SIG-M5 (cell line): ENCODE measurements at regions not wholly inside any gene's neighbourhood (a gene's known extent, or its start where the extent isn't known, plus 50 kb on each side); places are given as distances from the start of the nearest gene placed in this dataset.

Experiments
- DNase-seq: peaks from one replicate; lab custom pipeline; 2025; lab: John Stamatoyannopoulos, UW

DNA sequence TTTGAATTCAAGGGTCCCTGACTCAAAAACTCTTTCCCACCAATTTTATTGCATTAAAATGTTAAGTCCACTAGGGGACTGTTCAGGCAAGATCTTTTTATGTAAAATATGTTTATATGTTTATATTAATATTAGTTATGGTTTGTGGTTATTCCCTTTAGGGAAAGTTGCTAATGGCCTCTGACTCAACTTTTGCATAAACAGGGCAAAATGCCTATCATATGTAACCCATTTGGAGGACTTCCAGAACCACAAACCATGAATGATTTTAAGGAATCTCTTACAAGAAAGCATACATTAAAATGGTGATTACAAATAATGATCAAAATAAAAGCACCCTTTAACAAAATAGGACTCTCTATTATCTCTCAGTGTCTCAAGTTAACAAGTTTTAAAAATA, 1484.5 kb upstream of the ZEB2 start:
- no peak for DNase-seq

DNA sequence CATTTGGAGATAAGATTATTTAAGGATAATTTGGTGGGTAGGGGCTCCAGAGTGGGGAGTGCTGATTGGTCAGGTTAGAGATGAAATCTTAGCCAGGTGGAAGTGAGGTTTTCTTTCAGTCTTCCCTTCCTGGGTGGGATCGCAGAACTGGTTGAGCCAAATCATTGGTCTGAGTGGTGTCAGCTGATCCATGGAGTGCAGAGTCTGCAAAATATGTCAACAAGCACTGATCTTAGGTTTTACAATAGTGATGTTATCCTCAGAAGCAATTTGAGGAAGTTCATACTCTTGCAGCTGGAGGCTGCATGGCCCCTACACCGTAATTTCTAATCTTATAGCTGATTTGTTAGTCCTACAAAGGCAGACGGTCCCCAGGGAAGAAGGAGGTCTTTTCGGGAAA, 1483.4 kb upstream of the ZEB2 start:
- no peak for DNase-seq

- DNase-seq = no peak
Measured at GRCh38 chr2:145994910-145995309, 1475.0 kb upstream of the ZEB2 start.

GRCh38 chr2:145992572-145992971, 1472.7 kb upstream of the ZEB2 start:
- DNase-seq = no peak

DNA sequence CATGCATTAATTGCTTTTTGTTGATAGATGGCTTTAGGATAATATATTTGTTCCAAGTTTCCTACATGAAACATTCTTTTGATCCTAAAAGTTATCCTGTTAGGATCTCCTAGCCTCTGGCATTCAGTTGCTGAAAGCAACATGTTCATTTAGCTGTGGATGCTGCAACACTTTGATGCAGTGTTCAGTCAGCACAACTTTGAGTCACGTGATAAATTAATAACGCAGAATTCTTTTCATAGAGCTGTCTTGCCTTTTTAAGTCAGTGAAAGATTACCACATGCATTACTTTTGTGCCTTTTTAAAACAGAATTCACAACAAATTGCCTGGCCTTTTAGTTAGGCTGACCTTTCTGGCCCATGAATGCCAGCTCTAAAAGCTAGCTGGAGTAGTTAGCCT, 1467.9 kb upstream of the ZEB2 start:
- no peak for DNase-seq

DNA sequence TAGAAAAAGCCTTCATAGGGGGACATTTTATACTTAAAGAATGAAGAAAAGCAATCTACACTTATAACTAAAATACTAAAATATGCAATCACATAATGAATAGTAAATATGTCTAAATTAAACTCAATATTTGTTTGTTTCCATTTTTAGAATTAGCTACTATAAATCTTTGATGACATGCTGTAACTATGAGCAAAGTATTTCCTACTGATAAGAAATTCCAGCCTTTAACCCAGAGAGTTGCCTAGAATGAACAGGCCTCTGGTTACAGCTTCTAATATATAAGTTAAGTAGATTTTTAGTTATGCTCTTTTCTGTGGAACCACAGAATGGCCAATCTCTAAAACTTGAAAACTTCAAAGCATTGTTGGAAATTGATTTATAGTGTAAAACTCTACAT, 1465.6 kb upstream of the ZEB2 start:
- no peak for DNase-seq

DNA sequence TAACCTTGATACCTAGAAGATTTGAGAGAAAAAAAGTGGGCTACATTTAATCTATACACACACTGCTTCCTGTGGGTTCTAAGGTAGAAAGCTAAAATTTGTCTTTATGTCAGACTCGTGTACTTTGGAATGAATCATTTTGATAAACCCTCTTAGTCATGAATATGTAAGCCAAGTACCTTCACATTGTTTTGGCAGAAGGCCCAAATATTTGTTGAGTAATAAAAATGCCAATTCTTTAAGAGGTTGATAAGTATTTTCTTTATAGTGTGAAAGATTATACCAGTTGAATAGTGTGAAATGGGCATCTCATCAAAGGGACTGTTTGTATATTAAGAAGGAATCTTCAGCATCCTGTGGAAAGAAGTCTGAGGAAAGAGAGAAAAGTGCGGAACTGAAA, 1464.7 kb upstream of the ZEB2 start:
- no peak for DNase-seq

GRCh38 chr2:145980318-145980717, 1460.4 kb upstream of the ZEB2 start:
- no peak for DNase-seq

DNA sequence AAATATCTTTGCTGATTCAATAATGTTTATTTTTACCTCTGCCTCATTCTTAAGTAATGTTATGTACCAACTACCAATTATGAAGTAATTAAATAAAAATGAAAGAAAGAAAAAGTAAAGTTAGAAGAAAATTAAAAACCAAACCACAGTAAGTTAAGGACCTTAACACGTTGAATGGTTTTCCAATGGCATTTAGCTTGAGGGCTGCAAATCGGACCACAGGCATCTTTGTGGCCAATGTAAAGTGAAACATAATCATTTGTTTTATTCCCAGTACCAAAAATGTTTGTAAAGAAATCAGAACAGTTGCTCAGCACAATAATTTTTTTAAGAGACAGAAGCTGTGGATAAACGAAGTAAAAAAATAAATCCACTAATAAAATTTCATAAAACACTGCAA, 1455.5 kb upstream of the ZEB2 start:
- no peak for DNase-seq

- DNase-seq = no peak
Measured at GRCh38 chr2:145961846-145962245, 1441.9 kb upstream of the ZEB2 start.

GRCh38 chr2:145960479-145961163, 1440.7 kb upstream of the ZEB2 start:
- DNase-seq = no peak

DNA sequence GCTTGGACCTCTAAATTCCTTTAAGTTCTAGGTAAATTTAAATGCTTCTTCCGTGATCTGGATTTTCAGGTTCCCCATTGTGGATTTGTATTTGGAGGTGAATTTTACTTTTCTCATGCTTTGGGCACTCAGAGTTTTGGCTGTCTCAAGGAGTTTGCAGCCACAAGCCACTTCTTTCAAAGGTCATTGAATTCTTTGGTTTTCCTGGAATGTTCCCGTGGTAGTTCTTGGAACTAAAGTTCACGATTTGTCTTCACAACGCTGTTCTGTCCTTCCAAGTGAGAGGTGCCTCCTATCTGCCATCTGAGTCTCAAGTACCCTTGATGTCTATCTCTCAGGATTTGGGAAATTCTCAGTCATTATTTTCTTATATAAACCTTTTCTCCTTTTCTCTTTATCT, 1438.7 kb upstream of the ZEB2 start:
- no peak for DNase-seq

GRCh38 chr2:145957929-145958328, 1438.0 kb upstream of the ZEB2 start:
- DNase-seq = no peak

DNA sequence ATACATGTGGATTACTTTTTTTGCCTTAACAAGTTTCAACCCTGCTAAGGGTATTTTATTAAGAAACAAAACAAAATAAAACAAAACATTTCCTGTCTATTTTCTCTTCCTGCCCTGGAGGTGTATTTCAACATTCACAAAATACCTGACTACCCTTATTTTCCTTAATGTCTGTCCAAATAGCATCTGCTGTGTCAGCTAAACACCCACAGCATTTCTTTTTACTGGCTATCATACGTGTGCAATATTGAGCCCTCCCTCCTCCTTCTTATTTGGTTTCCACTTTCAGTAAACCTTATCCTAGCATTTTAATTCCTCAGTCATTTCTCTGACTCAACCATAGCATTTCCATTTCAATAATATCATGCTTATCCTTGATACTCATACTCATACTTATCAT, 1420.0 kb upstream of the ZEB2 start:
- DNase-seq = no peak

- DNase-seq = no peak
Measured at GRCh38 chr2:145935016-145935415, 1415.1 kb upstream of the ZEB2 start.

DNA sequence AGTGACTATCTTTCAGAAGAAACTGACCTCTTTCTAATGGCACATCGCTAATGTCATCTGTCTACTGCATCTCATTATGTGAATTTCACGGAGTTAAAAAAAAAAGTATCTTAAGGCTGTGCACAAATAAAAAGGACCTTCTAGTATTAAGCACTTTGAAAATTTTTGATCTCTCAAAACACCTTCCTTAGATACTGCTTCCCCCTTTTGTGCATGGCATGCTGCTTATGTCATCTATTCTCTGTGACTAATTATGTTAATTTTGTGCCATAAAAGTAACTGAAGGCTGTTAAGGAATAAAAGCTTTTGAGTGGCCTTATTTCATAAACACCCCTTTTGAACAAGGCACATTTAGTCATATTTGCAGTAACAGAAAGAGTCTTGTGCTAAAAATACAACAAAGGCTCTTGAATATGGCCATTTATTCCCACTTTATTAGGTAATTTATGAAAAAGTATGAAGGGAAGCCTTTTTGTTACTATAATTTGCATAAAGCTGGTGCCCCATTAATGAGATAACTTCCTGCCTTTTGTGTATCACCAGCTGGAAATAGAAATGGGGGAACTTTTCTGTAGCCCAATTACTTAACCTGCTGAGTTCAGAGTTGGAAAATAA, 1412.0 kb upstream of the ZEB2 start:
- DNase-seq = no peak

DNA sequence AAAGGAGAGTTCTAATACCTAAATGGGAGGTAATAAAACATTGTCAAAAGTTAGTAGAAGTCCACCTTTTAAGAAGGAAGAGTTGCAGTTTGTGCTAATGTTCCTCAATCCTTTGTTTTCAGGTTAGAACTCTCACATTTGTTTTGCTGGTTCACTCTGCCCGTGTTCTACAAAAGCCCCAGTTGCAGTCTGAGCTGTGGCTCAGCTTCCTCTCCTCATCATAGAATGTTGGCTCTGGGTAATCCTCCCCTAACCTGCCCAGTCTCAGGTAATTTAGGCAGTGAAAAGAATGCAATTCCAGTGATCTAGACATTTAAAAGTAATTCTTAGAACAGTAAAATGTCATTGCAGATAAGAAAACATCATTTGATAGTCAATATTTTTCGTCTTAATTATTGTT, 1410.4 kb upstream of the ZEB2 start:
- DNase-seq = no peak

- no peak for DNase-seq
Measured at GRCh38 chr2:145927131-145927950, 1407.4 kb upstream of the ZEB2 start.

DNA sequence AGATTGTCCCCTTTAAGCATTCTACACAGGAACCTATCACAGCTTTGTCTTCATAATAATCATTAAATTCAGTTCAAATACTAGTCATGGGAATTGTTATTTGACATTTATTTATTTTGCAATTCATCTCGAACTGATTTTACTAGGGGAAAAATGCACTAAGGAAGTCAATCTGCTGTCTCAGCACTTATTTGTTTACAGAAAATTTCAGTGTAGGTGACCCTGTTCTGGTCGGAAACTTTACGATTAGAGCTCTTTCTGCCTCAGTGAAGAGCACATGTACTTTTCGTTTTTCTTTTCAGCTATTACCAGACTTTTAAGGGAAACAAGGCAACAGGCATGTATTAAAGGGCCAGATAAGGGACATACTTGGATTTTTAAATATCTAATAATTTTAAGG, 1405.7 kb upstream of the ZEB2 start:
- no peak for DNase-seq

GRCh38 chr2:145919477-145919876, 1399.6 kb upstream of the ZEB2 start:
- no peak for DNase-seq

DNA sequence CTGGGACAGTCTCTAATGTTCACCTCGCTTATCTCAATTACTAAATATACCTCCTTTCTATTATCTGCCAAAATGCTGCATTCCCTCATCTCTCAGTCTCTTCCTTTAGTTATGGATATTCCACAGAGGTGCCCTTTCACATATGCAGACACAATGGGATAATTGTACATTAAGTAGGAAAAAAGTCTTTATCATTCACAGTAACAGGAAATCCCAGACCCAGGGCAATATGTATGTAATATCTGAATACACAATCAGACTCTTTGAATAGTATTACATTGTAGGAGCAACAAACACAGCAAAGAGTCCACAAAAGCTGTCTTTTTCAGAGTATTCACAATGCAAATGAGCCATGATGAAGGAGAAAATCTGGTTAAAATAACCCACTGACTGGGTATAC, 1399.0 kb upstream of the ZEB2 start:
- DNase-seq = no peak

DNA sequence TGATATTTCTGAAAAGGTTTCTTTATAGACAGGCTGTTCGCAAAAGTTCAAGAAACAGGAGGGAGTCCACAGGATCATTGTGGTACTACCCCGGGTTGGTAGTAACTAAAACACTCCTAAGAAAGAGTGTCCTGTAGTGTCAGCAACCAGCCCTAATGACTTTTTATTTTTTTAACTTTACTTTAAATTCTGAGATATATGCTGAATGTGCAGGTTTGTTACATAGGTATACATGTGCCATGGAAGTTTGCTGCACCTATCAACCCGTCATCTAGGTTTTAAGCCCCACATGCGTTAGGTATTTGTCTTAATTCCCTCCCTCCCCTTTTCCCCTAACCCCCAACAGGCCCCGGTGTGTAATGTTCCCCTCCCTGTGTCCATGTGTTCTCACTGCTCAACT, 1396.9 kb upstream of the ZEB2 start:
- DNase-seq = no peak

DNA sequence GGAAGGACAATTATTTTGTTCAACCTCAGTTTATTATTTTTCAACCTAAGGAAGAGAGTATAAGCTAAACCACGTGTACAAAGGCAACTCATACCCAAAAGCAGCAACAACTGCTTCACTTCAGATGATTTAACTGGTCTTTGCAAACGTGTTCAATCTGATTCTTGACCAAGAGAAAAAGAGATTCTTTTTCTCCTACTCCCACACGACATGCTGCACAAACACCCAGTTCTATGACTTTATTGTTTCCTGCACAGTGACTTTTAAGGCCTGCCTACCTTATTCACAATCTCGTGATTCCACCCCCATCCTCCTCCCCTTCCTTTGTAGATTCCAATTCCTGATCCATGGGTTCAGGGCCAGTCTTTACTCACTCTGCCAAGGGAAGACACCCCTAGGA, 1394.8 kb upstream of the ZEB2 start:
- no peak for DNase-seq
